Liver (tissue), 8 donors: ENCODE measurements at regions not wholly inside any gene's neighbourhood (a gene's known extent, or its start where the extent isn't known, plus 50 kb on each side); places are given as distances from the start of the nearest gene placed in this dataset.

Experiments used
- DNase-seq: peaks from one replicate; pipeline ENCODE4 v3.0.0-alpha.2; 2017; ENCODE audit warnings: low spot score
- H3K27ac ChIP-seq, 2 donors: one replicate each; pipeline ENCODE4 v1.7.0; 2013; ENCODE audit warnings: inconsistent platforms in 2 of 2, low read length in 2 of 2, control low read depth in 1 of 2, low read depth in 1 of 2, mild to moderate bottlenecking in 1 of 2
- H3K27me3 ChIP-seq, 4 donors: one replicate each; pipeline versions ENCODE4 v1.6.1 to v1.7.0; 2013; ENCODE audit warnings: low read length in 3 of 4, inconsistent platforms in 1 of 4, mild to moderate bottlenecking in 1 of 4, moderate library complexity in 1 of 4; ENCODE audit not compliant: control insufficient read depth in 4 of 4, insufficient read depth in 4 of 4
- H3K36me3 ChIP-seq, 4 donors: one replicate each; pipeline versions ENCODE4 v1.6.1 to v1.7.0; 2013; ENCODE audit warnings: low read length in 3 of 4, mild to moderate bottlenecking in 3 of 4, low read depth in 1 of 4, moderate library complexity in 1 of 4; ENCODE audit not compliant: control insufficient read depth in 4 of 4, insufficient read depth in 3 of 4
- H3K4me1 ChIP-seq, 4 donors: one replicate each; pipeline versions ENCODE4 v1.6.1 to v1.7.0; 2013; ENCODE audit warnings: low read length in 3 of 4, mild to moderate bottlenecking in 3 of 4, moderate library complexity in 1 of 4; ENCODE audit not compliant: control insufficient read depth in 4 of 4, insufficient read depth in 4 of 4
- H3K4me3 ChIP-seq, 3 donors: one replicate each; pipeline versions ENCODE4 v1.6.1 to v1.7.0; 2013; ENCODE audit warnings: low read length in 3 of 3, control low read depth in 1 of 3, low read depth in 1 of 3, mild to moderate bottlenecking in 1 of 3
- H3K9ac ChIP-seq, 2 donors: one replicate each; pipeline ENCODE4 v1.7.0; 2013; ENCODE audit warnings: low read length in 2 of 2, mild to moderate bottlenecking in 2 of 2, moderate library complexity in 2 of 2, control low read depth in 1 of 2, low read depth in 1 of 2
- H3K9me3 ChIP-seq, 4 donors: one replicate each; pipeline versions ENCODE4 v1.6.1 to v1.7.0; 2013; ENCODE audit warnings: low read length in 3 of 4; ENCODE audit not compliant: control insufficient read depth in 4 of 4
- CTCF ChIP-seq: fragments of 150-350 bp; IDR thresholded peaks from 2 replicates; pipeline ENCODE4 v1.5.1; 2017; ENCODE audit warnings: improper control_type of control experiment, low read depth, low read length; ENCODE audit not compliant: missing input control
- EGR1 ChIP-seq, 2 donors: IDR thresholded peaks; 2 replicates each; pipeline ENCODE4 v1.6.1; 2016 to 2018; ENCODE audit warnings: antibody characterized with exemption in 2 of 2, low read depth in 2 of 2
- FOXA1 ChIP-seq: IDR thresholded peaks from 2 replicates; pipeline ENCODE4 v1.6.1; 2016; ENCODE audit warnings: antibody characterized with exemption
- FOXA2 ChIP-seq: IDR thresholded peaks from 2 replicates; pipeline ENCODE4 v1.6.1; 2016; ENCODE audit warnings: antibody characterized with exemption
- GABPA ChIP-seq, 2 donors: IDR thresholded peaks in 1 of 2; conservative IDR thresholded peaks in 1 of 2; 2 replicates each; pipeline ENCODE4 v1.6.1; 2016; ENCODE audit warnings: antibody characterized with exemption in 2 of 2, mild to moderate bottlenecking in 1 of 2, moderate library complexity in 1 of 2
- HNF4A ChIP-seq, 2 donors: conservative IDR thresholded peaks; 2 replicates each; pipeline ENCODE4 v1.6.1; 2016; ENCODE audit warnings: antibody characterized with exemption in 2 of 2, mild to moderate bottlenecking in 2 of 2
- HNF4G ChIP-seq: IDR thresholded peaks from 2 replicates; pipeline ENCODE4 v1.6.1; 2016; ENCODE audit warnings: antibody characterized with exemption
- JUND ChIP-seq, 2 donors: IDR thresholded peaks; 2 replicates each; pipeline ENCODE4 v1.6.1; 2016; ENCODE audit warnings: antibody characterized with exemption in 2 of 2
- NR2F2 ChIP-seq: IDR thresholded peaks from 2 replicates; pipeline ENCODE4 v1.6.1; 2016; ENCODE audit warnings: antibody characterized with exemption
- RAD21 ChIP-seq, 2 donors: IDR thresholded peaks; 2 replicates each; pipeline ENCODE4 v1.6.1; 2016; ENCODE audit warnings: antibody characterized with exemption in 2 of 2, mild to moderate bottlenecking in 2 of 2
- REST ChIP-seq: IDR thresholded peaks from 2 replicates; pipeline ENCODE4 v1.6.1; 2016; ENCODE audit warnings: antibody characterized with exemption, mild to moderate bottlenecking
- RXRA ChIP-seq, 2 donors: IDR thresholded peaks; 2 replicates each; pipeline ENCODE4 v1.6.1; 2017 to 2018; ENCODE audit warnings: antibody characterized with exemption in 2 of 2, mild to moderate bottlenecking in 1 of 2
- SP1 ChIP-seq: IDR thresholded peaks from 2 replicates; pipeline ENCODE4 v1.6.1; 2018; ENCODE audit warnings: antibody characterized with exemption, mild to moderate bottlenecking
- TAF1 ChIP-seq: conservative IDR thresholded peaks from 2 replicates; pipeline ENCODE4 v1.6.1; 2016; ENCODE audit warnings: antibody characterized with exemption, mild to moderate bottlenecking
- YY1 ChIP-seq: IDR thresholded peaks from 2 replicates; pipeline ENCODE4 v1.6.1; 2016; ENCODE audit warnings: antibody characterized with exemption, mild to moderate bottlenecking
- WGBS: extraction: QIAGEN DNeasy Blood & Tissue Kit; methylation state at CpG from one replicate; pipeline ENCODE4 v1.1.7; 2013; 5-methylcytosine and 5-hydroxymethylcytosine counted together
- TF ChIP-seq, protein P1 (sequence below): IDR thresholded peaks from 2 replicates; pipeline ENCODE4 v1.6.1; 2016; ENCODE audit warnings: antibody characterized with exemption
- TF ChIP-seq, protein P2 (sequence below): IDR thresholded peaks from 2 replicates; pipeline ENCODE4 v1.6.1; 2016; ENCODE audit warnings: antibody characterized with exemption
- donor health status: healthy.
- donor health status: healthy.
- donor health status: healthy.
- donor health status: healthy.
- donor health status: healthy.

DNA sequence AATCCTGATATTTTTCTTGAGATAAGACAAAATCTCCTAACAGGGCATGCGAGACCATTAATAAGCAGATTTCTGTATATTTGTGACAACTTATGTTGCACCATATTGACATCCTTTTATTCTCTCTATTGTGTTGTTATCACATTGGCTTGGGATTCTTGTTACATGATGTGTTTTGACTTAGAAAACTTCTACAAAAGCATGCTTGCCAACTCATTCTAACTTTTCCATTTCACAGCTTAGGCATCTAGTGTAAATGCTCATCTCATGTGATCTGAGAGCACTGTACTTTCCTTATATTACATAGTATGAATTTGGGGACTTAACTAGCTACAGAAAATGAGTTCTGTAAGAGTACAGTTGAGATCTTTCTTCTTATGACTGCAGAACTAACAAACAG, 1040.7 kb upstream of the ADGRB3 start:
- Histone ChIP-seq H3K27ac (no peak overlapping the region), H3K4me1 (no peaks in the 10 kb centered on the region), H3K4me3 (no peak overlapping the region), H3K27me3 (no peaks in the 10 kb centered on the region), H3K9ac (no peak overlapping the region), H3K36me3 (no peaks in the 10 kb centered on the region), H3K9me3 (no peaks in the 10 kb centered on the region)
- no peak for DNase-seq
- WGBS, result 90% methylated on average over 1 of the region's 1 CpG
- TF ChIP-seq SP1 (no peak), HNF4A (conservative IDR thresholded peaks at IDR 0.05) (no peak), EGR1 (IDR thresholded peaks at IDR 0.05; ENCODE audit: low read depth in 2 of 2) (no peak), GABPA (IDR thresholded peaks at IDR 0.05 in 1 of 2, conservative IDR thresholded peaks at IDR 0.05 in 1 of 2) (no peak), REST (no peak), JUND (IDR thresholded peaks at IDR 0.05) (no peak), RXRA (IDR thresholded peaks at IDR 0.05) (no peak), TAF1 (no peak), RAD21 (IDR thresholded peaks at IDR 0.05) (no peak), NR2F2 (no peak), YY1 (no peak), CTCF (no peak), HNF4G (no peak)
- TF ChIP-seq, protein P1, sequence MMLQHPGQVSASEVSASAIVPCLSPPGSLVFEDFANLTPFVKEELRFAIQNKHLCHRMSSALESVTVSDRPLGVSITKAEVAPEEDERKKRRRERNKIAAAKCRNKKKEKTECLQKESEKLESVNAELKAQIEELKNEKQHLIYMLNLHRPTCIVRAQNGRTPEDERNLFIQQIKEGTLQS, result no peak

DNA sequence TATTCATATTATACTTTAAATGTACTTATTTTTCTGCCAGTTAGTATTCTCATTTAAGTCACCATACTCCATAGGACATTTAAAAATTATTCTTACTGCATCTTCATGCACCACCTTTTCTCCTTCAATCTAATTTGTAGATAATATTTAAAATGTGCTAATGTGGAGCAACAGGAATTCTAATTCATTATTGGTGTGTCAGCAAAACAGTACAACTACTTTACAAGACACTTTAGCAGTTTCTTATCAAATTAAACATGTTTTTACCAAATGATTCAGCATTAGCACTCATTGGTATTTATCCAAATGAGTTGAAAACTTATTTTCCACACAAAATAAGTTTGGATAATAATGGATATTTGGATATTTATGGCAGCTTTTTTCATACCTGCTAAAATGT, 1041.8 kb upstream of the ADGRB3 start:
- no peak for DNase-seq
- no peaks in the 10 kb centered on the region for H3K27me3 ChIP-seq
- no peak for TF ChIP-seq FOXA2
- no peak for TF ChIP-seq SP1
- no peak for TF ChIP-seq REST
- no peak for TF ChIP-seq FOXA1
- no peak for TF ChIP-seq GABPA (IDR thresholded peaks at IDR 0.05 in 1 of 2, conservative IDR thresholded peaks at IDR 0.05 in 1 of 2)
- TF ChIP-seq, protein P1, result no peak
- no peak for TF ChIP-seq NR2F2
- TF ChIP-seq RXRA (IDR thresholded peaks at IDR 0.05), result no peak
- no peak for TF ChIP-seq TAF1
- no peak for TF ChIP-seq YY1
- TF ChIP-seq, protein P2, sequence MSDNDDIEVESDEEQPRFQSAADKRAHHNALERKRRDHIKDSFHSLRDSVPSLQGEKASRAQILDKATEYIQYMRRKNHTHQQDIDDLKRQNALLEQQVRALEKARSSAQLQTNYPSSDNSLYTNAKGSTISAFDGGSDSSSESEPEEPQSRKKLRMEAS, result no peak
- TF ChIP-seq JUND (IDR thresholded peaks at IDR 0.05), result no peak
- TF ChIP-seq HNF4A (conservative IDR thresholded peaks at IDR 0.05), result no peak
- no peak for TF ChIP-seq EGR1 (IDR thresholded peaks at IDR 0.05; ENCODE audit: low read depth in 2 of 2)
- no peak for TF ChIP-seq CTCF
- TF ChIP-seq HNF4G, result no peak
- TF ChIP-seq RAD21 (IDR thresholded peaks at IDR 0.05), result no peak

More for the DNA sequence above, 1041.8 kb upstream of the ADGRB3 start:
- Histone ChIP-seq H3K27ac (no peak overlapping the region), H3K4me3 (no peak overlapping the region), H3K9ac (no peak overlapping the region), H3K9me3 (no peaks in the 10 kb centered on the region), H3K36me3 (no peaks in the 10 kb centered on the region), H3K4me1 (no peaks in the 10 kb centered on the region)
